CD1c-positive myeloid dendritic cell (primary cell): ENCODE measurements at regions not wholly inside any gene's neighbourhood (a gene's known extent, or its start where the extent isn't known, plus 50 kb on each side); places are given as distances from the start of the nearest gene placed in this dataset.

Experiments used
- DNase-seq: peaks from one replicate; pipeline ENCODE4 v3.0.0-alpha.2; 2016; ENCODE audit errors: extremely low spot score

GRCh38 chr11:97140885-97141494 lies 751.2 kb downstream of the JRKL start:
- DNase-seq, result no peak

- no peak for DNase-seq
Observed at GRCh38 chr11:97143463-97143862, 753.6 kb downstream of the JRKL start.

- no peak for DNase-seq
Observed at GRCh38 chr11:97149741-97150140, 759.9 kb downstream of the JRKL start.

GRCh38 chr11:97157221-97157740 lies 767.5 kb downstream of the JRKL start:
- DNase-seq, result no peak

GRCh38 chr11:97158243-97158642 lies 768.4 kb downstream of the JRKL start:
- no peak for DNase-seq

- no peak for DNase-seq
Observed at GRCh38 chr11:97163631-97164191, 773.9 kb downstream of the JRKL start.

- no peak for DNase-seq
Observed at GRCh38 chr11:97201743-97202612, 812.2 kb downstream of the JRKL start.

- no peak for DNase-seq
Observed at GRCh38 chr11:97202613-97203292, 812.9 kb downstream of the JRKL start.

- DNase-seq, result no peak
Observed at GRCh38 chr11:97218011-97218410, 828.2 kb downstream of the JRKL start.

GRCh38 chr11:97223647-97224046 lies 833.8 kb downstream of the JRKL start:
- DNase-seq, result no peak

GRCh38 chr11:97224396-97224795 lies 834.6 kb downstream of the JRKL start:
- no peak for DNase-seq

- DNase-seq, result no peak
Observed at GRCh38 chr11:97225794-97226193, 836.0 kb downstream of the JRKL start.

- no peak for DNase-seq
Observed at GRCh38 chr11:97229936-97230335, 840.1 kb downstream of the JRKL start.

- no peak for DNase-seq
Observed at GRCh38 chr11:97231231-97231630, 841.4 kb downstream of the JRKL start.

GRCh38 chr11:97234016-97234415 lies 844.2 kb downstream of the JRKL start:
- no peak for DNase-seq

- no peak for DNase-seq
Observed at GRCh38 chr11:97237151-97237550, 847.3 kb downstream of the JRKL start.

- no peak for DNase-seq
Observed at GRCh38 chr11:97247601-97248000, 857.8 kb downstream of the JRKL start.

- no peak for DNase-seq
Observed at GRCh38 chr11:97254790-97255189, 865.0 kb downstream of the JRKL start.

- no peak for DNase-seq
Observed at GRCh38 chr11:97259434-97259833, 869.6 kb downstream of the JRKL start.

GRCh38 chr11:97259884-97260283 lies 870.1 kb downstream of the JRKL start:
- no peak for DNase-seq

- no peak for DNase-seq
Observed at GRCh38 chr11:97263183-97263858, 873.5 kb downstream of the JRKL start.

GRCh38 chr11:97269527-97269926 lies 879.7 kb downstream of the JRKL start:
- DNase-seq, result no peak
